ENCODE measurements at regions not wholly inside any gene's neighbourhood (a gene's known extent, or its start where the extent isn't known, plus 50 kb on each side); places are given as distances from the start of the nearest gene placed in this dataset.

DNA sequence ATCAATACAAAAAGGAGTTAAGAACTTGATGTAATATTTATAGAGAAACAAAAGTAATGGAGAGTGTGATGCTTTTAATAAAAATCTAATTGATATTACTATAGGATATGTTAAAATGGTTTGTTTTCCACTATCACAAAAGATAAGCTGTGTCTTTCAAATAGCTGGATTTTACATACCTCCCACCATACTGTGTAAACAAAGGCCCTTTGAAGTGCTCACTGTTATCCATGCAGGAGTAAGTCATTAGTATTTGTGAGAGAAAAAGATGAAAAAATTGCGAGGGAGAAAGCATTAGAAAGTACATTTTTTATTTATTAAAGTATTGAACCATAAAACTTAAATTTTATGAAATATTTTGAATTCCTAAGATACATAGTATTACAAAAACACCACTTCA, 733.0 kb downstream of the GRIK2 start:
- Mint-ChIP-seq H3K4me3 (no peak overlapping the region), H3K27me3 (no peaks in the 10 kb centered on the region), H3K27ac (no peak overlapping the region), H3K9me3 (ENCODE audit: insufficient read depth) (no peaks in the 10 kb centered on the region), H3K4me1 (no peaks in the 10 kb centered on the region)
- no peak for ATAC-seq (ENCODE audit: low read depth)
- no peak overlapping the region for H3K9ac ChIP-seq (ENCODE audit: low read length)
- ChIA-PET POLR2A (no interaction called here), CTCF (no interaction called here)
- H3K79me2 ChIP-seq (ENCODE audit: control insufficient read depth, insufficient read depth, low read length), result no peaks in the 10 kb centered on the region
- intact Hi-C loops (cut with micrococcal nuclease), result no loop called here
- DNase-seq, result no peak
- no peaks in the 10 kb centered on the region for H3K27me3 ChIP-seq (replicated peaks in 1 of 4; ENCODE audit: control extremely low read depth in 1 of 4, control insufficient read depth in 3 of 4, insufficient read depth in 4 of 4, low read length in 3 of 4)
- TF ChIP-seq, protein P1, sequence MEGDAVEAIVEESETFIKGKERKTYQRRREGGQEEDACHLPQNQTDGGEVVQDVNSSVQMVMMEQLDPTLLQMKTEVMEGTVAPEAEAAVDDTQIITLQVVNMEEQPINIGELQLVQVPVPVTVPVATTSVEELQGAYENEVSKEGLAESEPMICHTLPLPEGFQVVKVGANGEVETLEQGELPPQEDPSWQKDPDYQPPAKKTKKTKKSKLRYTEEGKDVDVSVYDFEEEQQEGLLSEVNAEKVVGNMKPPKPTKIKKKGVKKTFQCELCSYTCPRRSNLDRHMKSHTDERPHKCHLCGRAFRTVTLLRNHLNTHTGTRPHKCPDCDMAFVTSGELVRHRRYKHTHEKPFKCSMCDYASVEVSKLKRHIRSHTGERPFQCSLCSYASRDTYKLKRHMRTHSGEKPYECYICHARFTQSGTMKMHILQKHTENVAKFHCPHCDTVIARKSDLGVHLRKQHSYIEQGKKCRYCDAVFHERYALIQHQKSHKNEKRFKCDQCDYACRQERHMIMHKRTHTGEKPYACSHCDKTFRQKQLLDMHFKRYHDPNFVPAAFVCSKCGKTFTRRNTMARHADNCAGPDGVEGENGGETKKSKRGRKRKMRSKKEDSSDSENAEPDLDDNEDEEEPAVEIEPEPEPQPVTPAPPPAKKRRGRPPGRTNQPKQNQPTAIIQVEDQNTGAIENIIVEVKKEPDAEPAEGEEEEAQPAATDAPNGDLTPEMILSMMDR (IDR thresholded peaks at IDR 0.05), result no peak
- H3K4me2 ChIP-seq (replicated peaks; ENCODE audit: low read depth, low read length, poor library complexity, severe bottlenecking), result no peak overlapping the region
- H3K36me3 ChIP-seq (replicated peaks in 1 of 2; ENCODE audit: control extremely low read depth in 1 of 2, control insufficient read depth in 1 of 2, extremely low read depth in 1 of 2, insufficient read depth in 2 of 2, low read length in 1 of 2), result no peaks in the 10 kb centered on the region
- H3K4me3 ChIP-seq (ENCODE audit: control extremely low read depth in 1 of 5, extremely low read depth in 1 of 5, insufficient read depth in 1 of 5, low read depth in 2 of 5, low read length in 4 of 5), result no peak overlapping the region
- H3K27ac ChIP-seq (ENCODE audit: low read length in 2 of 2), result no peak overlapping the region
- no peaks in the 10 kb centered on the region for H4K20me1 ChIP-seq (ENCODE audit: control insufficient read depth, insufficient read depth, low read length, poor library complexity, severe bottlenecking)
- no CpG with 5 or more reads among the region's 1 CpG for WGBS (ENCODE audit: insufficient coverage)
- H3K4me1 ChIP-seq (ENCODE audit: control insufficient read depth in 2 of 2, insufficient read depth in 2 of 2, low read length in 2 of 2), result no peaks in the 10 kb centered on the region
- no peaks in the 10 kb centered on the region for H3K9me3 ChIP-seq (ENCODE audit: control extremely low read depth in 1 of 3, control insufficient read depth in 2 of 3, insufficient read depth in 1 of 3, low read length in 2 of 3)
- no peak overlapping the region for H2AFZ ChIP-seq (ENCODE audit: insufficient read depth, low read depth, low read length, poor library complexity, severe bottlenecking)

DNA sequence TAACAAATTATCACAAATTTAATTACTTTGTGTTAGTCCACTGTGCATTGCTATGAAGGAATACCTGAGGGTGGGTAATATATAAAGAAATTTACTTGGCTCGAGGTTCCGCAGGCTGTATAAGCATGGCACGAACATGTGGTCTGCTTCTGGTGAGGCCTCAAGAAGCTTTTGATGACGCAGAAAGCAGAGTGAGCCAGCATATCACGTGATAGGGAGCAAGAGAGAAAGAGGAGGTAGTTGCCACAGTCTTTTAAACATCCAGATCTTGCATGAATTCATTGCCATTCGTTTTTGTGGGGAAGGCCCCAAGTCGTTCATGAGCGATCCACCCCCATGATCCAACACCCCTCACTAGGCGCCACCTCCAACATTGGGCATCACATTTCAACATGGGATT, 733.7 kb downstream of the GRIK2 start:
- Histone ChIP-seq H3K4me1 (ENCODE audit: control insufficient read depth in 2 of 2, insufficient read depth in 2 of 2, low read length in 2 of 2) (no peaks in the 10 kb centered on the region), H2AFZ (ENCODE audit: insufficient read depth, low read depth, low read length, poor library complexity, severe bottlenecking) (no peak overlapping the region), H4K20me1 (ENCODE audit: control insufficient read depth, insufficient read depth, low read length, poor library complexity, severe bottlenecking) (no peaks in the 10 kb centered on the region), H3K4me2 (replicated peaks; ENCODE audit: low read depth, low read length, poor library complexity, severe bottlenecking) (no peak overlapping the region), H3K79me2 (ENCODE audit: control insufficient read depth, insufficient read depth, low read length) (no peaks in the 10 kb centered on the region), H3K9ac (ENCODE audit: low read length) (no peak overlapping the region), H3K36me3 (replicated peaks in 1 of 2; ENCODE audit: control extremely low read depth in 1 of 2, control insufficient read depth in 1 of 2, extremely low read depth in 1 of 2, insufficient read depth in 2 of 2, low read length in 1 of 2) (no peaks in the 10 kb centered on the region), H3K9me3 (ENCODE audit: control extremely low read depth in 1 of 3, control insufficient read depth in 2 of 3, insufficient read depth in 1 of 3, low read length in 2 of 3) (no peaks in the 10 kb centered on the region), H3K27ac (ENCODE audit: low read length in 2 of 2) (no peak overlapping the region), H3K4me3 (ENCODE audit: control extremely low read depth in 1 of 5, extremely low read depth in 1 of 5, insufficient read depth in 1 of 5, low read depth in 2 of 5, low read length in 4 of 5) (no peak overlapping the region), H3K27me3 (replicated peaks in 1 of 4; ENCODE audit: control extremely low read depth in 1 of 4, control insufficient read depth in 3 of 4, insufficient read depth in 4 of 4, low read length in 3 of 4) (no peaks in the 10 kb centered on the region)
- TF ChIP-seq, protein P1 (IDR thresholded peaks at IDR 0.05), result no peak
- no peak for TF ChIP-seq EZH2 (IDR thresholded peaks at IDR 0.05; ENCODE audit: borderline replicate concordance, insufficient read depth, low read depth, low read length, poor library complexity, severe bottlenecking)
- intact Hi-C loops (cut with micrococcal nuclease), result no loop called here
- ATAC-seq (ENCODE audit: low read depth), result no peak
- no peaks in the 10 kb centered on the region for H3K4me1 Mint-ChIP-seq
- no peaks in the 10 kb centered on the region for H3K9me3 Mint-ChIP-seq (ENCODE audit: insufficient read depth)
- no peaks in the 10 kb centered on the region for H3K27me3 Mint-ChIP-seq
- ChIA-PET POLR2A (no interaction called here), CTCF (no interaction called here)
- no peak overlapping the region for H3K4me3 Mint-ChIP-seq
- DNase-seq, result no peak
- 97% methylated on average over 4 of the region's 9 CpGs for WGBS (ENCODE audit: insufficient coverage)
- no peak overlapping the region for H3K27ac Mint-ChIP-seq

All from B cell (primary cell).